GM12875 (cell line): ENCODE measurements at regions not wholly inside any gene's neighbourhood (a gene's known extent, or its start where the extent isn't known, plus 50 kb on each side); places are given as distances from the start of the nearest gene placed in this dataset.

Experiments used
- H3K4me3 ChIP-seq: one replicate; pipeline ENCODE4 v1.5.1; 2011; ENCODE audit warnings: low read depth, low read length, control low read depth
- TF ChIP-seq, protein P1 (sequence below): IDR thresholded peaks from 2 replicates; pipeline ENCODE4 v1.5.1; 2011; ENCODE audit warnings: low read depth, mild to moderate bottlenecking, control low read depth, inconsistent platforms, low read length, moderate library complexity, borderline replicate concordance; ENCODE audit not compliant: insufficient read depth

DNA sequence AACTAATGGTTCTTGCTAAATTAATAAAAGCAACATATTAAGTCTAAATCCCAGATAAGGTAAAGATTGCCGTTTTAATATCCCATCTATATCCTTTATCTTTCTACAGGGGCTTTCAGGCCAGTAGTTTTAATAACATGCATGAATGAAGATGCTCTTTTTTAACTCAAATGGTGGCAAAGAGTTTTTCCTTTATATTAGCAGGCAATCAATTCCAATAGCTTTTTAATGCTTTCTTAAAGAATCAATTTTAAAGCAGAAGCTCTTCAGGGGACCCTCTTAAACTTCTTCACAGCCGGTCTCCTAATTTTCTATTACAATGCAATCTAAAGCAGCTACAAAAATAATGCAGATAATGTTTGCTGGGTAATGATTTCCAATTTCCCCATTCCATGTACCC lies 107.8 kb upstream of the HS3ST5 start:
- H3K4me3 ChIP-seq = no peak overlapping the region
- TF ChIP-seq, protein P1, sequence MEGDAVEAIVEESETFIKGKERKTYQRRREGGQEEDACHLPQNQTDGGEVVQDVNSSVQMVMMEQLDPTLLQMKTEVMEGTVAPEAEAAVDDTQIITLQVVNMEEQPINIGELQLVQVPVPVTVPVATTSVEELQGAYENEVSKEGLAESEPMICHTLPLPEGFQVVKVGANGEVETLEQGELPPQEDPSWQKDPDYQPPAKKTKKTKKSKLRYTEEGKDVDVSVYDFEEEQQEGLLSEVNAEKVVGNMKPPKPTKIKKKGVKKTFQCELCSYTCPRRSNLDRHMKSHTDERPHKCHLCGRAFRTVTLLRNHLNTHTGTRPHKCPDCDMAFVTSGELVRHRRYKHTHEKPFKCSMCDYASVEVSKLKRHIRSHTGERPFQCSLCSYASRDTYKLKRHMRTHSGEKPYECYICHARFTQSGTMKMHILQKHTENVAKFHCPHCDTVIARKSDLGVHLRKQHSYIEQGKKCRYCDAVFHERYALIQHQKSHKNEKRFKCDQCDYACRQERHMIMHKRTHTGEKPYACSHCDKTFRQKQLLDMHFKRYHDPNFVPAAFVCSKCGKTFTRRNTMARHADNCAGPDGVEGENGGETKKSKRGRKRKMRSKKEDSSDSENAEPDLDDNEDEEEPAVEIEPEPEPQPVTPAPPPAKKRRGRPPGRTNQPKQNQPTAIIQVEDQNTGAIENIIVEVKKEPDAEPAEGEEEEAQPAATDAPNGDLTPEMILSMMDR = no peak

DNA sequence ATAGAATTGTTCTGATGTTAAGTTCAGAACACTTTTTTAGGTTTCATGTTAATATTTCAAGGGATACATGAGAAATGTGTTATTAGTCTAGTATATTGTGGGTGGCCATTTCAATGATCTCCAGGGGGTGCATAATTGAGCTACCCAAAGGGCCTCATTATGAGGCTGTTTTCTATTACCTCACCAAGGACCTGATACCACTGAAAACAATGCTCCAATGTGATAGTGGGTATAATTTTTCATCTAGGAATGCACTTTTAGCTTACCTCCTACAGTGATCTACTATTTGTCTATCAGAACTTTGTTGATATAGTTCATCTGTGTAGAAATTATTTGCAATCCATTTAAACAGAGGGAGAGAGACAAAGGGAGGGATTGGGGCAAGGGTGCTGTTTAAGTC lies 106.8 kb upstream of the HS3ST5 start:
- TF ChIP-seq, protein P1 = no peak
- no peak overlapping the region for H3K4me3 ChIP-seq

DNA sequence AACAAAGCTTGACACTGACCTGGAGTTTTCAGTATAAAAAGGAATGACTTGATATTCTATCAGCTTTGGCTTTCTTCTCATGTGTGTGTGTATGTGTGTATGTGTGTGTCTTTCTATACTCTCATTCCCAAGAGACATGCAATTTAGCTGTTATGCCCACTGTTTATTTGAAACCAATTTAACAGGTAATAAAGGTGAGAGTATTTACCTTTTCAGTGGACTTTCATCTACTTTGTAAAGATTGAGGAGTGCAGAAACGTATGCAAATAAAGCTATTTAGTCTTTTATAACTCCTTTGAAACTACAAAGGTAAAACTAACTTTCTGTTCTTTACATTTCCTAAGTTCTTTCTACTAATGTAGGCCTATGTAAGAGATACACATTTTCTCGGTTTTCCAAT lies 103.5 kb upstream of the HS3ST5 start:
- TF ChIP-seq, protein P1 = no peak
- no peak overlapping the region for H3K4me3 ChIP-seq

DNA sequence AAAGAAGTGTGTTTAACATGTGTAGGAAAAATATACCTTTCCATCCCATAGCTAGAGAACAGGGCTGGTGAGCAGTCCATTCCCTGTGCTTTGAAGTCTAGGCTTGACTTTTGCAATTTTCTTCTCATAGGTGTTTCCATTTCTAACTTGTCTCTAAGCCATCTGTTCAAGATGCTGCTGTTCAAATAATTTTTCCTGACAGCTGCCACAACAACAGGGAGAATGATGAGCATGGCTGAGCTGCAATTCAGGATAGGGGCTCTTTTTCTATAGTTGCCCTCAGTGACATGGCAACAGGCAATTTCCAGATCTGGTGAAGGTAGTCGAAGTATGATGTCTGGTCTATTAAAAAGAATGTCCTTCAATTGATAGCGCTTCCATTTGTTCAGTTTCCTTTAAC lies 103.0 kb upstream of the HS3ST5 start:
- TF ChIP-seq, protein P1 = no peak
- no peak overlapping the region for H3K4me3 ChIP-seq

DNA sequence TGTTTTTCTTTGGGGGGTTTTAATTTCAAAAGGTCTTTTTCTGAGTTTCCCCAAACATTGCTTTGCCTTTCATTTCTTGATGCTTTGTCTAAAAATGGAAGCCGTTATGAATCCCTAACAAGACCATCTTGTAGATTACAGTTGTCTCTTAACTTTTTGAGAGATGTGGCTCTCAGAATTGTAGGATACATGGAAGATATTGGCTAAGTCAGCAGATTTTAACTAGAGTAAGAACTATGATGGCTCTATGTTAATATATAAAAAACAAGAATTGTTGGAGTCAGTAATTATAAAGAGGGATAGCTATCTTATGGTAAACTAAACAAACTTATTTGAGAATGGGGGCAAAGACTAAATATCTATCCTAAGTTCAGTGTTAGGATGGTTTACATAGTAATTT lies 96.6 kb upstream of the HS3ST5 start:
- no peak overlapping the region for H3K4me3 ChIP-seq
- TF ChIP-seq, protein P1 = no peak

DNA sequence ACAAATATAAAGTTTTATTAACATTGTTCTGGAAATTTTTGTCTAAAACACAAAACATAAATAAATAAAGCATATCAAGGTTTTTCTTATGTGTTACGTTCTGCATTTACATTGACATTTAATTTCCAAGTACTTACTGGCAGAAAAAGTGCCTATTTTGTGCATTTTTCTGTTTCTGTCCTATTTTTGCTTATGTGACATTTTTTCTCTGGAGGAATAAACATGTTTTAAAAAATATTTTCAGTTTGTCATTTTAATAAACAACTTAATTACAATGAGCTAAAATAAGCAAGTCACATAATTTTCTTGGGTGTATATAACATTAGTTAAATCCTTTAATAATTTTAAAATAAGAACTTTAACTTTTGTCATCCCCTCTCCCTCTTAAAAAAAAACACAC lies 94.4 kb upstream of the HS3ST5 start:
- TF ChIP-seq, protein P1 = no peak
- no peak overlapping the region for H3K4me3 ChIP-seq

DNA sequence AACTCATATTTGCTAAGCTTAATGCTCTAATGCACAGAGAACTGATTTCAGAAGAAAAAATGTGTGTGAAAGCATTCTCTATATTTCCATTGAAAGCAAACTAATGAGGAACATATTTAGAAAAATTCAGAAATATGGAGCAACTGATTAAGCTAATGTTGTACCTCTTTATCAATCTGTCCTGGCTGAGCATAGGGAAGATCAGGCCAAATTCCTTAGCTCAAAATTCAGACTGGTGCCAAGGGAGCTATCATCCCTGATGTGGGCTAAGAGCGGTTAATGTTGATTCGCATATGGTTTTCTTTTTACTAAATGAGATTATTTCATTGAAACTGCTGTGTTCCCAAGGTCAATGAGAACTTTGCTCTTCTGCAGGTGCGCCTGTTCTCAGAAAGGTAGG lies 93.9 kb upstream of the HS3ST5 start:
- TF ChIP-seq, protein P1 = no peak
- H3K4me3 ChIP-seq = no peak overlapping the region
